M059J (cell line): ENCODE measurements at regions not wholly inside any gene's neighbourhood (a gene's known extent, or its start where the extent isn't known, plus 50 kb on each side); places are given as distances from the start of the nearest gene placed in this dataset.
A peak's percentile ranks its signal among the peaks of the same experiment; 100 is the strongest.
"Not testable (repeated sequence)": the region's sequence is repeated elsewhere in the genome, so short reads cannot be mapped to it uniquely, and the experiment has no call there.

Experiments used
- DNase-seq: peaks from one replicate; pipeline ENCODE4 v3.0.0-alpha.2; 2012; ENCODE audit warnings: low read depth

DNA sequence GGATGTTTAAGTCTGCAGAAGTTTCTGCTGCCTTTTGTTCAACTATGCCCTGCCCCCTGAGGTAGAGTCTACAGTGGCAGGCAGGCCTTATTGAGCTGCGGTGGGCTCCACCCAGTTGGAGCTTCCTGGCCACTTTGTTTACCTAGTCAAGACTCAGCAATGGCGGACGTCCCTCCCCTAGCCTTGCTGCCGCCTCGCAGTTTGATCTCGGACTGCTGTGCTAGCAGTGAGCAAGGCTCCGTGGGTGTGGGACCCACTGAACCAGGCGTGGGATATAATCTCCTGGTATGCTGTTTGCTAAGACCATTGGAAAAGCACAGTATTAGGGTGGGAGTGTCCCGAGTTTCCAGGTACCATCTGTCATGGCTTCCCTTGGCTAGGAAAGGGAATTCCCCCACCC is 79.4 kb upstream of the RPS6KA6 start:
- not testable (repeated sequence) for DNase-seq

DNA sequence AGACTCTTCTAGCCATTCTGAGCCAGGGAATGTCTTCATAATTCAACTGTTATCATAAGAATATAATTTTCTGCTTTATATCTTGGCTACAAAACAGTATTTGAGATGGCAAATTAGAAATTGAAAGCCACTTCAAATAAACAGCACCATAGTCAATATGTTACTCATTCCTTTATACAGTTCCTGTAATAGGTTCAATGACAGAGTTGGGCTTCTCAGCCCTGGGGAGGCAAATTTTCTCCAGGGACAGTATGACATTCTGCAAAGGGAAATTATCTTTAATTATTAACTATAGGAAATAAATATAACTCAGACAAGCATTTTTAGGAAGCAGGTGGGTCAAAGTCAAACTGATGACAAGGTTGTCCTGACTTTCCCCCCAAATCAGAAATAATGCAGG is 71.9 kb upstream of the RPS6KA6 start:
- no peak for DNase-seq

DNA sequence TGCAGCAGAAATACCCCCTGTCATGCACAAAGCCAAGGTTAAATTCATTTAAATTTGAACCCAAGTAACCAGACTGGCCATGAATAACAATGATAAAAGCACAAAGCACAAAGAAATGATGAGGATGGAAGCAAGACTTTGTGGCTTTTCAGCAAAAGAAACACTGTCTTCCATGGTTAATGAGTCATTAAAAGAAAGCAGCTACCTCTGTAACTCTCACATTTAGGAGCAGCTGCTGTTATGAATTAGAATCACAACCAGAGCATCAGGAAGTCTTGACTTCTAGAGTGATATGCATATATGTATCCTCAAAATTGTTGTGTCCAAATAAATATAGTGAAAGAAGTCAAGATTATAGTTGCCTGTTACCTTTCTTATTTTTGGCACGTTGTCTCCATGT is 70.7 kb upstream of the RPS6KA6 start:
- DNase-seq: no peak

DNA sequence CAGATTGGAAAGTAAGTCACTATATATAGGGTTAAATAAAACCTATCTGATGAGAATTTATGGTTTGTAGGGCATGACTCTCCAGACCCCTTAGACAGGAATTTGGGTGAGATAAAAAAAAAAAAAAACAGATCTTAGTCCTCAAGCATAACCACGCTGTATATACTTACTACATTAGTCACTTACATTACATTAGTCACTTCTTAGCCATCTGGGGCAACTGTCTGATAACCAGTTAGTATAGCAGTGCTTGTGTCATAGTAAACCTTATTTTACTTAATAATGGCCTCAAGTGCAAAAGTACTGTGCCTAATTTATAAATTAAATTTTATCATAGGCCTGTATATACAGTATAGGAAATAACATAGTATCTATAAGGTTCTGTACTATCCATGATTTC is 60.2 kb upstream of the RPS6KA6 start:
- DNase-seq: peak; percentile 3

DNA sequence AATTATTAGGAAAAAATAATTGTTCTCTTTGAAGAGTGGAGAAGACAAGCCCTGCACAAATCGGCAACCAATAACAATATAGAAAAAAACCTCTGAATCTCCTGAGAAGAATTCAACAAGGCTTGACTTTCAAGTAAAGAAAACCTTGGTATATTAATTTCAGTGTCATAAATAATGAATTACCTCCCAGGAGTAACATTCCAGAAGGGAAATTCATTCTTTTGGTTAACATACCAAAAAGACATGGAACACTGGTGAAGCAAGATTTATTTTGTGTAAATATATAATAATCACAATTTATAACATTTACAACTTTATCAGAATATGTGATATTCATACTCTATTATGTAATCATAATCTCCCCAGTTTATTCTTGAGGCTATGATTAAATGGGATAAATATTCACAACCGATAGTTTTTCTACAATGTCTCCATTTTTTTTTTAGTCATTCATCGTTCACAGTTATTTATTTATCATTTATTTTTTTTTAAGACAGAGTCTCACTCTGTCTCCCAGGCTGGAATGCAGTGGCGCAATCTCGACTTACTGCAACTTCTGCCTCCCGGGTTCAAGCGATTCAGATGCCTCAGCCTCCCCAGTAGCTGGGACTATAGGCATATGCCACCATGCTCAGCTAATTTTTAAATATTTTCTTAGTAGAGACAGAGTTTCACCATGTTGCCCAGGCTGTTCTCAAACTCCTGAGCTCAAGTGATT is 53.0 kb upstream of the RPS6KA6 start:
- DNase-seq: no peak
